WI38 (cell line): ENCODE measurements at regions not wholly inside any gene's neighbourhood (a gene's known extent, or its start where the extent isn't known, plus 50 kb on each side); places are given as distances from the start of the nearest gene placed in this dataset.

ENCODE experiments used
- H3K4me3 ChIP-seq: 2 replicates; pipeline ENCODE4 v1.5.1; 2011; ENCODE audit warnings: low read depth, mild to moderate bottlenecking, control low read depth, low read length
- CTCF ChIP-seq: IDR thresholded peaks from 2 replicates; pipeline ENCODE4 v1.5.1; 2012; ENCODE audit warnings: low read depth, mild to moderate bottlenecking, control low read depth, low read length

GRCh38 chr2:64786343-64787018, 132.8 kb upstream of the SERTAD2 start:
- TF ChIP-seq CTCF, result no peak
- H3K4me3 ChIP-seq, result no peak overlapping the region

- no peak for TF ChIP-seq CTCF
- no peak overlapping the region for H3K4me3 ChIP-seq
Measured at GRCh38 chr2:64787019-64787365, 133.3 kb upstream of the SERTAD2 start.

GRCh38 chr2:64787698-64788097, 134.0 kb upstream of the SERTAD2 start:
- no peak for TF ChIP-seq CTCF

GRCh38 chr2:64789466-64790320, 136.0 kb upstream of the SERTAD2 start:
- no peak for TF ChIP-seq CTCF

More at GRCh38 chr2:64787698-64788097, 134.0 kb upstream of the SERTAD2 start:
- no peak overlapping the region for H3K4me3 ChIP-seq

GRCh38 chr2:64792300-64792699, 138.6 kb upstream of the SERTAD2 start:
- no peak overlapping the region for H3K4me3 ChIP-seq
- TF ChIP-seq CTCF, result no peak

More at GRCh38 chr2:64789466-64790320, 136.0 kb upstream of the SERTAD2 start:
- no peak overlapping the region for H3K4me3 ChIP-seq

- no peak overlapping the region for H3K4me3 ChIP-seq
- no peak for TF ChIP-seq CTCF
Measured at GRCh38 chr2:64792995-64793639, 139.4 kb upstream of the SERTAD2 start.

GRCh38 chr2:64793701-64794100, 140.0 kb upstream of the SERTAD2 start:
- no peak overlapping the region for H3K4me3 ChIP-seq
- TF ChIP-seq CTCF, result no peak
